Activated CD4-positive, alpha-beta T cell treated with anti-CD3 and anti-CD28 coated beads, Interleukin-2, amount 10 ng/mL, durations not matched to agents 24 days and 14 days (primary cell): ENCODE measurements at regions not wholly inside any gene's neighbourhood (a gene's known extent, or its start where the extent isn't known, plus 50 kb on each side); places are given as distances from the start of the nearest gene placed in this dataset.
"Not testable (repeated sequence)": the region's sequence is repeated elsewhere in the genome, so short reads cannot be mapped to it uniquely, and the experiment has no call there.

Source experiments
- DNase-seq: peaks from one replicate; pipeline ENCODE4 v3.0.0; 2022
- H3K27ac Mint-ChIP-seq: one replicate; pipeline ENCODE4 v1.8.0; 2022; ENCODE audit warnings: mild to moderate bottlenecking, mixed read lengths
- H3K27me3 Mint-ChIP-seq: one replicate; pipeline ENCODE4 v1.8.0; 2022; ENCODE audit warnings: mixed read lengths
- H3K36me3 Mint-ChIP-seq: one replicate; pipeline ENCODE4 v1.8.0; 2022; ENCODE audit warnings: low read depth, mild to moderate bottlenecking, mixed read lengths
- H3K4me1 Mint-ChIP-seq: one replicate; pipeline ENCODE4 v1.8.0; 2021; ENCODE audit warnings: mixed read lengths
- H3K4me3 Mint-ChIP-seq: one replicate; pipeline ENCODE4 v1.8.0; 2022; ENCODE audit warnings: mild to moderate bottlenecking, moderate library complexity, mixed read lengths
- H3K9me3 Mint-ChIP-seq: one replicate; pipeline ENCODE4 v1.8.0; 2021; ENCODE audit warnings: mixed read lengths
- intact Hi-C: fragments of 100-400 bp; cut with micrococcal nuclease; formaldehyde crosslinking; loops from one replicate; pipeline ENCODE4 v1.15.1; 2023

DNA sequence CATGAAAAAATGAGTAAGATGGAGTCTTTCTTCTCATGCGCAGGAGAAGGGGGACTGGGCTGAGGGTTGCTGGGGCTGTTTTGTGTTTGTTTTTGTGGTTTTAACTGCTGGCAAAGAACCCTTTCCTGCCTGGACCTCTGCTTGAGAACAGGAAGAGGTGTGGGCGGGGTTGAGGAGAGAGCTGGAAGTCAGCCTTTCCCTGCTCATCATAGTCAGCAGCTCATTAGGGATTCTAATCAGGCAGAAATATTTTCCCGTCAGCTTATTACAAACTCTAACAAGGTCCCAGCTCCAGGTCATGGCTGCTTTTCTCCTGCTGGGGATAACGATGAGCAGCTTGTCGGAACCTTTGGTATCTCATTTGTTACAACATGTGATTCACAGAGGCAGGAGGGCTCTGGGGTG lies 185.0 kb upstream of the NRXN3 start:
- DNase-seq = no peak
- no peak overlapping the region for H3K4me3 Mint-ChIP-seq
- no peaks in the 10 kb centered on the region for H3K36me3 Mint-ChIP-seq
- peaks cover 12% of the 10 kb centered on the region for H3K4me1 Mint-ChIP-seq
- H3K27me3 Mint-ChIP-seq = peaks cover 12% of the 10 kb centered on the region
- no peak overlapping the region for H3K27ac Mint-ChIP-seq
- intact Hi-C loops = no loop called here
- H3K9me3 Mint-ChIP-seq = no peaks in the 10 kb centered on the region

DNA sequence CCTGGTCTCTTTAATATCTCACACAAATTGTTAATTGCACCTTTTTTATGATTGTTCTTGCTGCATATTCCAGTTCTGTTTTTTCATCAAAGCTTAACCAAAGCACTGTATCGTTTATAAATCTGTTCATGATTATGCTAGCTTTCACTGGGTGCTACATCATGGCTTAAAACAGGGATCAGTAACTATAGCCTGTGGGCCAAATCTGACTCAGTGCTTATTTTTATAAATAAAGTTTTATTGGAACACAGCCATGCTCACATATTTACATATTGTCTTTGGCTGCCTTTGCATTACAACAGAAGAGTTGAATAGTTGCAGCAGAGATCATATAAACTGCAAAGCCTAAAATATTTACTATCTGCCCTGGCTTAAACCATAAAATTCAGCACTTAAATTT lies 183.4 kb upstream of the NRXN3 start:
- Mint-ChIP-seq H3K9me3 (no peaks in the 10 kb centered on the region), H3K36me3 (no peaks in the 10 kb centered on the region), H3K4me3 (no peak overlapping the region), H3K4me1 (peaks cover 7% of the 10 kb centered on the region), H3K27ac (no peak overlapping the region), H3K27me3 (peaks cover 4% of the 10 kb centered on the region)
- intact Hi-C loops = no loop called here
- no peak for DNase-seq

DNA sequence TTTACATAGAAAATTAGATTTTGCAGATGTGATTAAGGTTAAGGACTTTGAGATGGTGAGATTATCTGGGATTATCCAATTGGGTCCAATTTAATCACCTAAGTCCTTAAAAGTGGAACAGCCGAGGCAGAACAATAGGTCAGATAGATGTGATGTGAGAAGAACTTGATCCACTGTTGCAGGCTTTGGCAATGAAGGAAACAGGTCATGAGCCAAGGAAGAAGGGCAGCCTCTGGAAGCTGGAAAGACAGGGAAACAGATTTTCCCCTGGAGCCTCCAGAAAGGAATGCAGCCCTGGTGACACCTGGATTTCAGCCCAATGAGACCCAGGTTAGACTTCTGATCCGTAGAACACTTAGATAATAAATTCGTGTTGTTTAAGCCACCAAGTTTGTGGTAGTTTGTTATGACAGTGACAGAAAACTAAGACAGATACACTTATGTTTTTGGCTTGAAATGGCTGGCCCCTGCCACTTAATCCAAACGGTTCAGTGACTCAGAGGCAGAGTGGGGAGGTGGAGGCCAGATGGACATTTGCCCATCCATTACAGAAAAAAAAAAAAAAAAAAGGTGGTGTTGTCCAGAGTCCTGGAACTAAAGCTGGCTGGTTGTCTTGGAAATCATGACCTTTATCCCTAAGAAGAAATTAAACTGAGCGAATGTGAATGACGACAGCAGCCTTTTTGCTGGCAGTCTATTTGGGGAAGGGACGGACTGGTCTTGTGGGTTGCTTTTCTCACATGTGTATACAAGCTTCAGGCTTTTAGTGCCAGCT lies 181.9 kb upstream of the NRXN3 start:
- intact Hi-C loops = no loop called here
- H3K9me3 Mint-ChIP-seq = no peaks in the 10 kb centered on the region
- no peak for DNase-seq

DNA sequence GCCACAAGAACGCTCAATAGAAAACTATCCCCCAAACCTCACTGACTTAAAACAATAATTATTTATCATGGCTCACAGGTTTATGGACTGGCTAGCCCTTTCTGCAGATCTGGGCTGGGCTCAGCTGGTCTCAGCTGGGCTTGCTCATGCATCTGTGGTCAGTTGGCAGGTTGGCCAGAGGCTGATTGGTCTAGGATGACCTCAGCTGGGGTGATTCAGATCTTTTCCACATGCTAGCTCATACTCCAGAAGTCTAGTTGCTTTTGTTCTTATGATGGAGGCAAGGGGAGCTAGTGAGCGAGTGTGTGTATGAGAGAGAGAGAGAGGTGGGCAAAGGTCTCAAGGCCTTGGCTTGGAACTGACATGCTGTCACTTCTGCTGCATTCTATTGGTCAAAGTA lies 181.2 kb upstream of the NRXN3 start:
- Mint-ChIP-seq H3K27me3 (peaks cover 2% of the 10 kb centered on the region), H3K36me3 (no peaks in the 10 kb centered on the region), H3K27ac (no peak overlapping the region), H3K9me3 (no peaks in the 10 kb centered on the region), H3K4me1 (peaks cover 5% of the 10 kb centered on the region), H3K4me3 (no peak overlapping the region)
- intact Hi-C loops = no loop called here
- no peak for DNase-seq

More for the DNA sequence above, 181.9 kb upstream of the NRXN3 start:
- Mint-ChIP-seq H3K36me3 (no peaks in the 10 kb centered on the region), H3K4me1 (peaks cover 5% of the 10 kb centered on the region), H3K27ac (no peak overlapping the region), H3K27me3 (peaks cover 2% of the 10 kb centered on the region), H3K4me3 (no peak overlapping the region)

DNA sequence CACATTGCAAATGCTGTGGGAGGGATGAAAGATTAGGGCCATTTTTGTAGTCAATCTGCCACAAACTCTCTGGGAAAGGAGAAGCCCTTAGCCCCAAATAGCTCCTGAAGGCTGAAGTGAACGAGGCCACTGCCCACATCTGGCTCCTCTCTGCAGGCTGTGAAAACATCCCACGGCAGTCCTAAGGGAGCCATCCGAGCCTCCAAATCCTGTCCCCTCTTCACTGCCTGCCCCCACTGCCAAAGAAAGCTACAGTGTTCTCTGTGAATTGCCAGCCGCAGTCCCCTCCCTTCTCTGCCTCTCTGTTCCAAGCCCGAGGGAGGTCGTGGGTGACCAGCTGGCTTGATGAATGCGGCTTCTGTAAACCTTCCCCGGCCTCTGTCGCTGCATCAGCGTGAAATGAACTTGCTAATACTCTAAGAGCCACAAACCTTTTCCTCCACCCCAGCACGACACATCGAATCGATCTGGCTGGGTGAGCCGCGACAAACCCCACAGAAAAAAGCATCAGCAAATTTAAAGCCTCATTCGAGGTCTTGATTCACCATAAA lies 180.7 kb upstream of the NRXN3 start:
- no peaks in the 10 kb centered on the region for H3K9me3 Mint-ChIP-seq

DNA sequence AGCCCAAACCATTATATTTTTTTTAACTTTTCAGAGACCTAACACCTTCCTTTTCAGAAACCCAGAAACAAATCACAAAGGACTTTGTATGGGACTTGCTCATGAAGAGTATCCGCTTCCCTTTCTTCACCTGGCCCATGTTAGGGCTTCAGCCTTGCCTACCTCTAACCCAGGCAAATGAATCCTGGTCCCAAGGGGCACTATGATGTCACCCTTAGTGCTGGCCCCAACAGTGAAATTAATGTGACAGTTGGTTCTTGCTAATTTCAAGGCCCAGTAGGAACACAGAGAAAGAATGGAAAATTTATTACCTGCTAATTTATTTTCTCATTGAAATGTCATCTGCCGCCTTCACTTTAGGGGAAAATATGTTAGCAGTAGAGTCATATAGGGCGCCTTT lies 179.8 kb upstream of the NRXN3 start:
- no peak overlapping the region for H3K4me3 Mint-ChIP-seq
- no peak for DNase-seq
- intact Hi-C loops = no loop called here
- peaks cover 2% of the 10 kb centered on the region for H3K27me3 Mint-ChIP-seq
- no peaks in the 10 kb centered on the region for H3K36me3 Mint-ChIP-seq
- no peak overlapping the region for H3K27ac Mint-ChIP-seq
- H3K4me1 Mint-ChIP-seq = no peaks in the 10 kb centered on the region
- H3K9me3 Mint-ChIP-seq = no peaks in the 10 kb centered on the region

More for the DNA sequence above, 180.7 kb upstream of the NRXN3 start:
- H3K4me3 Mint-ChIP-seq = no peak overlapping the region
- no peak overlapping the region for H3K27ac Mint-ChIP-seq
- intact Hi-C loops = no loop called here
- DNase-seq = no peak
- H3K36me3 Mint-ChIP-seq = no peaks in the 10 kb centered on the region
- peaks cover 4% of the 10 kb centered on the region for H3K4me1 Mint-ChIP-seq
- peaks cover 2% of the 10 kb centered on the region for H3K27me3 Mint-ChIP-seq

DNA sequence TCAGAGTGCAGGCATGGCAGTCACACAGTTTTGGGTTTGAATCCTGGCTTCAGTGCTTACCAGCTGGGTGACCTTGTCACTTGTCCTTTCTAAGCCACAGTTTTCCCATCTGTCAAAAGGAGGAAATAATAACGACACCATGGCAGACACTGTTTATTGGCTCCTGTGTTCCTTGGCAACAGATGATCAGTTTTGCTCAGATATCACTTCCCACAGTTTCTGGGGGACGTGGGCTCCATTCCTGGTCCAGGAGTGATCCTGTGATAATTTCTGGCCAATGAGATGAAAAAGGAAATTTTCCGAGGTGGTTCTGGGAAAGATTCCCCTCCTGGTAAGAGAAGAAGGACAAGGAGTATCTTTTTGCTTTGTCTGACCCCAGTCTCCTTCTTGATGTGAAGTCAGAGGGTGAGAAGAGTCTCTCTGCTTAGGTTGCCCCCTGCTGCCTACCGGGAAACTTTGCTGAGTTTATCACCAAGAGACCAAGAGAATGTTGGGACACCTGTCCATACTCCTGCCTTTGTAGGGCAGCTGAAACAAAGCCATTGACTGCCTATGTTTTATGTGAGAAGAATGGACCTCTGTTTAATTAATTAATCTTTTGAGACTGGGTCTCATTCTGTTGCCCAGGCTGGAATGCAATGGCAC lies 178.9 kb upstream of the NRXN3 start:
- Mint-ChIP-seq H3K4me1 (no peaks in the 10 kb centered on the region), H3K36me3 (no peaks in the 10 kb centered on the region), H3K4me3 (no peak overlapping the region), H3K27ac (no peak overlapping the region), H3K9me3 (no peaks in the 10 kb centered on the region), H3K27me3 (peaks cover 2% of the 10 kb centered on the region)
- DNase-seq = no peak
- intact Hi-C loops = no loop called here

DNA sequence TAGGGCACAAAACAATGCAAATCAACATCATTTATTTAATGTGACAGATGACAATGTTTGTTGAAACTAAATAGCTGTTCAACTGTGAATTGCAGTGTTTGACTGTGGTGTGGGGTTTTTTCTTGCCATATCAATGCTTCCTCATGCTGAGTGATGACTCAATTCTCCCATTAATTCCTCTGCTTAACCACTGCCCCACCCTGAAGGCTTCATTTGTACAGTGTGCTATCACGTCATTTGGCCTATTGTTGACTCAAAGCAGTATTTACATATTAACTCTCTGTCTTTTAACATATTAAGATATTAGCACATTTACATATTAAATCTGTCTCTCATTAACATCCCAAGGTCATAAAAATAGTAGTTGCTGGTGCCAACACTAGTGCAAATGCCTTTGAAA lies 164.8 kb upstream of the NRXN3 start:
- intact Hi-C loops = loop anchor here (5.0 kb wide), 2 partner anchors 38 to 247 kb away; no protein-coding TSS in a partner anchor

DNA sequence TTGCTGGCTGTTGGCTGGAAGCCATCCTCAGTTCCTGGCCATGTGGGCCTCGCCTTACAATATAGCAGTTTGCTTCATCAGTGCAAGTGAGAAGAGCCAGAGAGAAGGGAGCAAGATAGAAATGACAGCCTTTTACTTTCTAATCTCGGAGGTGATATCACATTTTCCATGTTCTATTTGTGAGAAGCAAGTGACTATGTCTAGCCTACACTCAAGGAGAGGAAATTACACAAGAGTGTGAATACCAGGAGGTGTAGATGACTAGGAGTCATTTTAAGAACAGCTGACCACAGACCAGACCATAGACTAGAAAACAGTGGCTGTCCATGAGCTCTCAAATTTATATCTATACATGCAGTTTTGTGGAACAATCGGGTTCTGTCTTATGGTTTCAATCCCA lies 163.0 kb upstream of the NRXN3 start:
- Mint-ChIP-seq H3K4me3 (peak overlapping the region; percentile 37), H3K36me3 (peaks cover 10% of the 10 kb centered on the region), H3K9me3 (peaks cover 9% of the 10 kb centered on the region), H3K4me1 (peaks cover 13% of the 10 kb centered on the region), H3K27ac (peak overlapping the region; percentile 83), H3K27me3 (peaks cover 12% of the 10 kb centered on the region)
- intact Hi-C loops = loop anchor here (5.0 kb wide), 2 partner anchors 40 to 245 kb away; no protein-coding TSS in a partner anchor
- peak; percentile 59 for DNase-seq

More for the DNA sequence above, 164.8 kb upstream of the NRXN3 start:
- H3K4me1 Mint-ChIP-seq = peaks cover 13% of the 10 kb centered on the region
- peaks cover 10% of the 10 kb centered on the region for H3K36me3 Mint-ChIP-seq
- H3K9me3 Mint-ChIP-seq = peaks cover 20% of the 10 kb centered on the region
- H3K27me3 Mint-ChIP-seq = peaks cover 8% of the 10 kb centered on the region
- peak overlapping the region; percentile 74 for H3K27ac Mint-ChIP-seq
- DNase-seq = peak; percentile 83
- H3K4me3 Mint-ChIP-seq = no peak overlapping the region

DNA sequence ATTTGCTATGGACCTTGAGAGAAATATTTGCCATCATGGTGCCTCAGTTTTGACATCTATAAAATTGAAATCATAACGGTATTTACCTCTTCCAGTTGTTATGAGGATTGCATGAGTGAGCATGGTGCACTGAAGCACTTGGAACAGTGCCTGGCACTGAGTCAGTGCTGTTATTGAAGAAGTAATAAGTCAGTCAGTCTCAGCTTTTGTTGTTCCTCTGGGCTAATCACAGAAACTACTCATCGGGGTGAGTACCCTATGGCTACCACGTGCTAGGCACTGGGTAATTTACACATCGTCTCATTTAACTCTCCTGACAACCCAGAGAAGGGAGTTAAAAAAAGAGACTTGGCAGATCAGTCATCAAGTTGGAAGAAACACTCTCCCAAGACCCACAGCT lies 159.5 kb upstream of the NRXN3 start:
- peaks cover 9% of the 10 kb centered on the region for H3K4me1 Mint-ChIP-seq
- no peak overlapping the region for H3K27ac Mint-ChIP-seq
- DNase-seq = no peak
- no peak overlapping the region for H3K4me3 Mint-ChIP-seq
- H3K36me3 Mint-ChIP-seq = peaks cover 4% of the 10 kb centered on the region
- intact Hi-C loops = no loop called here
- H3K9me3 Mint-ChIP-seq = peaks cover 9% of the 10 kb centered on the region
- H3K27me3 Mint-ChIP-seq = peaks cover 18% of the 10 kb centered on the region

DNA sequence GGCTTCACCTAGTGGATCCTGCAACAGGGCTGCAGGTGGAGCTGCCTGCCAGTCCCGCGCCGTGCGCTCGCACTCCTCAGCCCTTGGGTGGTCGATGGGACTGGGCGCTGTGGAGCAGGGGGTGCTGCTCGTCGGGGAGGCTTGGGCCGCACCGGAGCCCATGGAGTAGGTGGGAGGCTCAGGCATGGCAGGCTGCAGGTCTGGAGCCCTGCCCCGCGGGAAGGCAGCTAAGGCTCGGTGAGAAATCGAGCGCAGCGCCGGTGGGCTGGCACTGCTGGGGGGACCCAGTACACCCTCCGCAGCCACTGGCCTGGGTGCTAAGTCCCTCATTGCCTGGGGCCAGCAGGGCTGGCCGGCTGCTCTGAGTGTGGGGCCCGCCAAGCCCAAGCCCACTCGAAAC lies 156.3 kb upstream of the NRXN3 start:
- intact Hi-C loops, H3K27ac Mint-ChIP-seq, H3K4me1 Mint-ChIP-seq, H3K9me3 Mint-ChIP-seq, H3K36me3 Mint-ChIP-seq, DNase-seq, H3K4me3 Mint-ChIP-seq: not testable (repeated sequence)
- H3K27me3 Mint-ChIP-seq = peaks cover 29% of the 10 kb centered on the region

DNA sequence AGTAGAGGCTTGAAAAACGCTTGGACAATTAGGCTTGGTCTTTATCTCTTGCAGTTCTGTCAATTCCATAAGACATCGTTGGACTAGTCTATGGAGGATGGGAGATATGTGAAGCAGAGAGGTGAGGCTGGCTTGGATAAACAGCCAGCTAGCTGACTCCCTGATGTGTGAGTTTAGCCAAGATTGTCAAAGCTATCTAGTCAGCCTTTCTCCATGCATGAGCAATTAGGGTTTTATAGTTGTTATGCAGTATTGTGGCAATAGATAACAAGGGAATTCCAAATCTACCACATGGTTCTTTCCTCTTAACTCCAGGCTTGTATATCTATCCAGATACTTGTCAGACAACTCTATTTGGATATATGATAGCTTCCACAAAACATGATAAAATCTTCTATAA lies 153.6 kb upstream of the NRXN3 start:
- H3K4me3 Mint-ChIP-seq = no peak overlapping the region
- no peaks in the 10 kb centered on the region for H3K4me1 Mint-ChIP-seq
- intact Hi-C loops = no loop called here
- H3K36me3 Mint-ChIP-seq = no peaks in the 10 kb centered on the region
- DNase-seq = no peak
- peaks cover 17% of the 10 kb centered on the region for H3K27me3 Mint-ChIP-seq
- H3K9me3 Mint-ChIP-seq = peaks cover 4% of the 10 kb centered on the region
- no peak overlapping the region for H3K27ac Mint-ChIP-seq

DNA sequence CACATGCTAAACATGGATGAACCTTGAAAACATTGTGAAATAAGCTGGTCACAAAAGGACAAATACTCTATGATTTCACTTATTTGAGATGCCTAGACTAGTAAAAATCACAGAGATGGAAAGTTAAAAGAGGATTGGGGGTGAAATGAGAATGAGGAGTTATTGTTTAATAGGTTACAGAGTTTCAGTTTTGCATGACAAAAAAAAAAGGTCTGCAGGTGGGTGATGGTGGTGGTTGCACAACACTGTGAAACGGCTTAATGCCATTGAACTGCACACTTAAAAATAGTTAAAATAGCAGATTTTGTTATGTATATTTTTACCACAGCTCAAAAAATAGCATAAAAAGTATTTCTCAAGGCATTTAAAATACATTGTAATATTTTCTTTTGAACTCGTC lies 151.9 kb upstream of the NRXN3 start:
- intact Hi-C loops = no loop called here
- no peak overlapping the region for H3K27ac Mint-ChIP-seq

DNA sequence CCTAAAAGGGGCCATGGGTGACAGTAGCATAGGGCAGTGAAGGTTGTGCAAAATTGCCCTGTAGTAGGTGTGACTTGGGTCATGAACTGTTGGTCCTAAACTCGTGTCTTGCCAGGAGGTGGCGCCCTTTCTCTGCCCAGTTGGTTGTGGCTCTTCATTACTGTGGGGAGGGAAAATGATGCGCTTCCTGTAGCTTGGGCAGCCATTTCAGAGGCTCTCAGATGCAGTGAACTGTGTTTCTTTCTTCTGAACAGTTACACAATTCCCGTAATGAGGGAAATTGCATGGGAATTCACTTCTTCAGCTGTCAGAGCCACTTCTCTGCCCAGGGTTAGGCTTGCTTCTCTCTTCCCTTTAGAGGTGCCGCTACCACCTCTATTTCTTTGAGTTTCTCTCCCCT lies 148.1 kb upstream of the NRXN3 start:
- DNase-seq = peak; percentile 87
- no peaks in the 10 kb centered on the region for H3K4me1 Mint-ChIP-seq
- H3K36me3 Mint-ChIP-seq = no peaks in the 10 kb centered on the region
- H3K27me3 Mint-ChIP-seq = peaks cover 3% of the 10 kb centered on the region
- intact Hi-C loops = loop anchor here (2.0 kb wide), 1 partner anchor 577 kb away; no protein-coding TSS in a partner anchor
- H3K4me3 Mint-ChIP-seq = no peak overlapping the region
- H3K9me3 Mint-ChIP-seq = no peaks in the 10 kb centered on the region
- no peak overlapping the region for H3K27ac Mint-ChIP-seq

More for the DNA sequence above, 151.9 kb upstream of the NRXN3 start:
- Mint-ChIP-seq H3K4me3 (no peak overlapping the region), H3K27me3 (peaks cover 15% of the 10 kb centered on the region), H3K4me1 (no peaks in the 10 kb centered on the region), H3K9me3 (peaks cover 4% of the 10 kb centered on the region), H3K36me3 (no peaks in the 10 kb centered on the region)
- no peak for DNase-seq
